Naive thymus-derived CD4-positive, alpha-beta T cell (primary cell): ENCODE measurements at regions not wholly inside any gene's neighbourhood (a gene's known extent, or its start where the extent isn't known, plus 50 kb on each side); places are given as distances from the start of the nearest gene placed in this dataset.
"Not testable (repeated sequence)": the region's sequence is repeated elsewhere in the genome, so short reads cannot be mapped to it uniquely, and the experiment has no call there.

ENCODE experiments used
- ATAC-seq: fragments of 150-1000 bp; cut with Tn5 transposase; 2 replicates; pipeline ENCODE4 v1.10.0; 2021; ENCODE audit warnings: mild to moderate bottlenecking, moderate library complexity
- CTCF ChIA-PET: fragments of 350-600 bp; sonication (Branson Sonifier 250); formaldehyde crosslinking; loops from one replicate; lab custom pipeline; 2021; ENCODE audit warnings: antibody characterized with exemption; lab: Charles Lee
- POLR2A ChIA-PET: fragments of 350-600 bp; sonication (Branson Sonifier 250); formaldehyde crosslinking; loops from one replicate; lab custom pipeline; 2021; ENCODE audit warnings: antibody characterized with exemption, inconsistent platforms; lab: Charles Lee
- DNase-seq, 9 donors: peaks; one replicate each; pipeline versions ENCODE4 v3.0.0 to v3.0.0-alpha.2; 2020 to 2022; ENCODE audit warnings: mixed read lengths in 1 of 9
- H3K27ac ChIP-seq: one replicate; pipeline ENCODE4 v1.7.0; 2013; ENCODE audit warnings: mild to moderate bottlenecking, low read depth, low read length, moderate library complexity
- H3K27me3 ChIP-seq, 2 donors: one replicate each; pipeline ENCODE4 v1.7.0; 2013; ENCODE audit warnings: low read length in 2 of 2, mild to moderate bottlenecking in 2 of 2, moderate library complexity in 2 of 2; ENCODE audit not compliant: control insufficient read depth in 2 of 2, insufficient read depth in 2 of 2
- H3K36me3 ChIP-seq, 3 experiments: 1 replicate in 2 of 3; 2 replicates in 1 of 3; pipeline ENCODE4 v1.7.0; 2013; ENCODE audit warnings: low read length in 3 of 3, mild to moderate bottlenecking in 3 of 3, moderate library complexity in 1 of 3; ENCODE audit not compliant: insufficient read depth in 3 of 3, control insufficient read depth in 2 of 3
- H3K4me1 ChIP-seq, 2 donors: one replicate each; pipeline ENCODE4 v1.7.0; 2013; ENCODE audit warnings: low read length in 2 of 2, mild to moderate bottlenecking in 2 of 2, moderate library complexity in 1 of 2; ENCODE audit not compliant: control insufficient read depth in 2 of 2, insufficient read depth in 2 of 2
- H3K4me3 ChIP-seq: 2 replicates; pipeline ENCODE4 v1.7.0; 2013; ENCODE audit warnings: mild to moderate bottlenecking, low read length
- H3K9me3 ChIP-seq, 3 experiments: 1 replicate in 2 of 3; 2 replicates in 1 of 3; pipeline ENCODE4 v1.7.0; 2013; ENCODE audit warnings: low read length in 3 of 3; ENCODE audit not compliant: control insufficient read depth in 2 of 3
- H3K27ac Mint-ChIP-seq, 9 donors: one replicate each; pipeline ENCODE4 v1.8.0; 2020 to 2022; ENCODE audit warnings: mixed read lengths in 9 of 9, mild to moderate bottlenecking in 8 of 9, moderate library complexity in 5 of 9, inconsistent platforms in 2 of 9
- H3K27me3 Mint-ChIP-seq, 5 donors: one replicate each; pipeline ENCODE4 v1.8.0; 2021 to 2022; ENCODE audit warnings: mixed read lengths in 5 of 5, mild to moderate bottlenecking in 1 of 5
- H3K36me3 Mint-ChIP-seq, 5 donors: one replicate each; pipeline ENCODE4 v1.8.0; 2020 to 2022; ENCODE audit warnings: mixed read lengths in 5 of 5, mild to moderate bottlenecking in 3 of 5, inconsistent platforms in 1 of 5
- H3K4me1 Mint-ChIP-seq, 7 donors: one replicate each; pipeline ENCODE4 v1.8.0; 2020 to 2022; ENCODE audit warnings: mixed read lengths in 7 of 7, mild to moderate bottlenecking in 3 of 7, inconsistent platforms in 1 of 7
- H3K4me3 Mint-ChIP-seq, 10 donors: one replicate each; pipeline ENCODE4 v1.8.0; 2020 to 2022; ENCODE audit warnings: mild to moderate bottlenecking in 10 of 10, mixed read lengths in 10 of 10, moderate library complexity in 6 of 10, inconsistent platforms in 2 of 10
- H3K9me3 Mint-ChIP-seq, 11 donors: one replicate each; pipeline ENCODE4 v1.8.0; 2020 to 2022; ENCODE audit warnings: mixed read lengths in 11 of 11, mild to moderate bottlenecking in 4 of 11, inconsistent platforms in 1 of 11, moderate library complexity in 1 of 11
- intact Hi-C, 2 donors: fragments of 100-400 bp; cut with micrococcal nuclease; formaldehyde crosslinking; loops; one replicate each; pipeline ENCODE4 v1.15.1; 2023

- H3K4me1 Mint-ChIP-seq, result peaks cover 29 to 66% (median 56%) of the 10 kb centered on the region in 7 donors
- H3K27me3 Mint-ChIP-seq, result no peaks in the 10 kb centered on the region
- CTCF ChIA-PET, result interaction anchor here (0.6 to 1.7 kb wide), 2 partner anchors 25 to 39 kb away, joined by 3 to 7 read pairs; no protein-coding TSS in a partner anchor
- intact Hi-C loops, result no loop called here
- no peak overlapping the region for H3K27ac ChIP-seq
- peak overlapping the region in 1 of 10 donors; percentile 63 for H3K4me3 Mint-ChIP-seq
- peaks cover 3 to 40% (median 11%) of the 10 kb centered on the region in 5 donors for H3K36me3 Mint-ChIP-seq
- POLR2A ChIA-PET, result interaction anchor here (1.2 to 4.1 kb wide), 3 partner anchors 8 to 22 kb away, joined by 4 to 36 read pairs (median 5); no protein-coding TSS in a partner anchor
- peaks cover 3 to 33% (median 9%) of the 10 kb centered on the region in 11 donors for H3K9me3 Mint-ChIP-seq
- peak overlapping the region in 4 of 9 donors; percentile 6 to 49 (median 46) for H3K27ac Mint-ChIP-seq
- ATAC-seq, result no peak
- H3K27me3 ChIP-seq, result no peaks in the 10 kb centered on the region
- no peak overlapping the region for H3K4me3 ChIP-seq
- H3K9me3 ChIP-seq, result peaks cover 0 to 10% (median 0%) of the 10 kb centered on the region in 3 experiments
- no peak for DNase-seq
- H3K4me1 ChIP-seq, result peaks cover 21 to 55% of the 10 kb centered on the region in 2 donors
- H3K36me3 ChIP-seq, result peaks cover 0 to 5% (median 0%) of the 10 kb centered on the region in 3 experiments
Measured at GRCh38 chr7:3114917-3115316, 71.2 kb upstream of the CARD11 start.

- peaks cover 0 to 5% (median 0%) of the 10 kb centered on the region in 3 experiments for H3K36me3 ChIP-seq
- H3K4me3 Mint-ChIP-seq, result peak overlapping the region in 9 of 10 donors; percentile 75 to 91 (median 84)
- peaks cover 26 to 52% of the 10 kb centered on the region in 2 donors for H3K4me1 ChIP-seq
- peaks cover 9 to 46% (median 15%) of the 10 kb centered on the region in 11 donors for H3K9me3 Mint-ChIP-seq
- intact Hi-C loops, result loop anchor here in 1 of 2 donors (1.0 kb wide), 1 partner anchor 8 kb away; no protein-coding TSS in a partner anchor
- H3K4me3 ChIP-seq, result no peak overlapping the region
- CTCF ChIA-PET, result interaction anchor here (1.4 to 3.7 kb wide), 2 partner anchors 22 to 51 kb away, joined by 9 to 30 read pairs; no protein-coding TSS in a partner anchor
- H3K27me3 ChIP-seq, result no peaks in the 10 kb centered on the region
- peak overlapping the region in 7 of 9 donors; percentile 44 to 96 (median 88) for H3K27ac Mint-ChIP-seq
- POLR2A ChIA-PET, result interaction anchor here (1.6 kb wide), 1 partner anchor 53 kb away, joined by 9 read pairs; no protein-coding TSS in a partner anchor
- ATAC-seq, result no peak
- peaks cover 3 to 48% (median 18%) of the 10 kb centered on the region in 5 donors for H3K36me3 Mint-ChIP-seq
- peaks cover 0 to 10% (median 0%) of the 10 kb centered on the region in 3 experiments for H3K9me3 ChIP-seq
- no peaks in the 10 kb centered on the region for H3K27me3 Mint-ChIP-seq
- no peak for DNase-seq
- H3K4me1 Mint-ChIP-seq, result peaks cover 38 to 69% (median 63%) of the 10 kb centered on the region in 7 donors
- H3K27ac ChIP-seq, result no peak overlapping the region
Measured at GRCh38 chr7:3117081-3117480, 73.4 kb upstream of the CARD11 start.

- Mint-ChIP-seq H3K9me3 (peaks cover 8 to 46% (median 15%) of the 10 kb centered on the region in 11 donors), H3K27me3 (no peaks in the 10 kb centered on the region), H3K4me3 (peak overlapping the region in 9 of 10 donors; percentile 75 to 91 (median 84)), H3K4me1 (peaks cover 36 to 63% (median 59%) of the 10 kb centered on the region in 7 donors), H3K36me3 (peaks cover 3 to 48% (median 18%) of the 10 kb centered on the region in 5 donors), H3K27ac (peak overlapping the region in 7 of 9 donors; percentile 72 to 96 (median 92))
- intact Hi-C loops, result loop anchor here in 1 of 2 donors (1.0 to 2.0 kb wide), 4 partner anchors 8 to 52 kb away; no protein-coding TSS in a partner anchor
- Histone ChIP-seq H3K4me1 (peaks cover 20 to 47% of the 10 kb centered on the region in 2 donors), H3K36me3 (peaks cover 0 to 5% (median 0%) of the 10 kb centered on the region in 3 experiments), H3K9me3 (peaks cover 0 to 10% (median 0%) of the 10 kb centered on the region in 3 experiments), H3K4me3 (peak overlapping the region; percentile 28), H3K27me3 (no peaks in the 10 kb centered on the region), H3K27ac (peak overlapping the region; percentile 43)
- peak; percentile 64 for ATAC-seq
- peak in 6 of 9 donors; percentile 15 to 49 (median 30) for DNase-seq
- POLR2A ChIA-PET, result interaction anchor here (0.7 to 4.0 kb wide), 5 partner anchors 9 to 53 kb away, joined by 3 to 59 read pairs (median 4); no protein-coding TSS in a partner anchor
- CTCF ChIA-PET, result interaction anchor here (0.8 to 3.7 kb wide), 5 partner anchors 23 to 135 kb away, joined by 3 to 30 read pairs (median 4); no protein-coding TSS in a partner anchor
Measured at GRCh38 chr7:3117488-3118231, 74.0 kb upstream of the CARD11 start.

GRCh38 chr7:3119352-3119927 is 75.8 kb upstream of the CARD11 start:
- not testable (repeated sequence) for H3K36me3 ChIP-seq, H3K9me3 ChIP-seq, H3K27ac ChIP-seq, ATAC-seq, H3K27me3 ChIP-seq, DNase-seq, H3K27me3 Mint-ChIP-seq, H3K4me3 ChIP-seq
- intact Hi-C loops, result loop anchor here in 1 of 2 donors (2.0 kb wide), 1 partner anchor 17 kb away; no protein-coding TSS in a partner anchor
- H3K36me3 Mint-ChIP-seq, result peaks cover 0 to 43% (median 10%) of the 10 kb centered on the region in 5 donors
- H3K27ac Mint-ChIP-seq, result peak overlapping the region in 2 of 9 donors; percentile 76 to 87
- H3K4me1 Mint-ChIP-seq, result peaks cover 27 to 54% (median 50%) of the 10 kb centered on the region in 7 donors
- ChIA-PET CTCF (interaction anchor here (0.7 to 3.7 kb wide), 3 partner anchors 10 to 54 kb away, joined by 3 to 30 read pairs (median 6); no protein-coding TSS in a partner anchor), POLR2A (interaction anchor here (0.6 to 4.0 kb wide), 6 partner anchors 26 to 97 kb away, joined by 3 to 59 read pairs (median 3); no protein-coding TSS in a partner anchor)
- H3K4me3 Mint-ChIP-seq, result peak overlapping the region in 1 of 10 donors; percentile 78
- peaks cover 0 to 33% (median 12%) of the 10 kb centered on the region in 11 donors for H3K9me3 Mint-ChIP-seq
- H3K4me1 ChIP-seq, result peaks cover 18 to 37% of the 10 kb centered on the region in 2 donors

GRCh38 chr7:3119963-3120362 is 76.3 kb upstream of the CARD11 start:
- CTCF ChIA-PET, result interaction anchor here (0.7 to 3.7 kb wide), 3 partner anchors 9 to 54 kb away, joined by 3 to 30 read pairs (median 6); no protein-coding TSS in a partner anchor
- intact Hi-C loops, result loop anchor here in 1 of 2 donors (1.0 to 2.0 kb wide), 3 partner anchors 17 to 77 kb away; partner anchors contain the start of gene CARD11
- H3K36me3 ChIP-seq, result no peaks in the 10 kb centered on the region
- Mint-ChIP-seq H3K4me1 (peaks cover 27 to 49% (median 45%) of the 10 kb centered on the region in 7 donors), H3K4me3 (peak overlapping the region in 7 of 10 donors; percentile 0 to 78 (median 28)), H3K27me3 (peaks cover 0 to 8% (median 0%) of the 10 kb centered on the region in 5 donors), H3K36me3 (peaks cover 0 to 40% (median 10%) of the 10 kb centered on the region in 5 donors), H3K9me3 (peaks cover 0 to 28% (median 10%) of the 10 kb centered on the region in 11 donors), H3K27ac (peak overlapping the region in 7 of 9 donors; percentile 21 to 95 (median 76))
- ATAC-seq, result no peak
- no peaks in the 10 kb centered on the region for H3K9me3 ChIP-seq
- POLR2A ChIA-PET, result interaction anchor here (0.6 to 4.0 kb wide), 6 partner anchors 27 to 97 kb away, joined by 3 to 59 read pairs (median 4); no protein-coding TSS in a partner anchor
- H3K27me3 ChIP-seq, result no peaks in the 10 kb centered on the region
- peaks cover 18 to 37% of the 10 kb centered on the region in 2 donors for H3K4me1 ChIP-seq
- no peak for DNase-seq
- no peak overlapping the region for H3K27ac ChIP-seq
- no peak overlapping the region for H3K4me3 ChIP-seq
